ENCODE measurements at regions not wholly inside any gene's neighbourhood (a gene's known extent, or its start where the extent isn't known, plus 50 kb on each side); places are given as distances from the start of the nearest gene placed in this dataset.
A peak's percentile ranks its signal among the peaks of the same experiment; 100 is the strongest.

GRCh38 chr5:17343675-17344074 lies 126.2 kb downstream of the BASP1 start:
- H3K9me3 ChIP-seq, result no peaks in the 10 kb centered on the region
- no peak for TF ChIP-seq CTCF (IDR thresholded peaks at IDR 0.05)
- no peak for TF ChIP-seq POLR2A (IDR thresholded peaks at IDR 0.05)
- WGBS, 2 donors, result 9 to 17% methylated on average over 2 of the region's 2 CpGs
- no peak overlapping the region for H3K4me3 ChIP-seq
- no peaks in the 10 kb centered on the region for H3K36me3 ChIP-seq
- no peak for DNase-seq
- no peaks in the 10 kb centered on the region for H3K27me3 ChIP-seq
- no peaks in the 10 kb centered on the region for H3K4me1 ChIP-seq
- H3K27ac ChIP-seq, result no peak overlapping the region
- intact Hi-C loops (cut with DNase I), result no loop called here

- H3K27me3 ChIP-seq, result no peaks in the 10 kb centered on the region
- no peak for TF ChIP-seq POLR2A (IDR thresholded peaks at IDR 0.05)
- TF ChIP-seq CTCF (IDR thresholded peaks at IDR 0.05), result no peak
- intact Hi-C loops (cut with DNase I), result no loop called here
- H3K9me3 ChIP-seq, result no peaks in the 10 kb centered on the region
- WGBS, 2 donors, result 81 to 84% methylated on average over 2 of the region's 2 CpGs
- H3K36me3 ChIP-seq, result no peaks in the 10 kb centered on the region
- H3K27ac ChIP-seq, result no peak overlapping the region
- no peak for DNase-seq
- H3K4me3 ChIP-seq, result no peak overlapping the region
- no peaks in the 10 kb centered on the region for H3K4me1 ChIP-seq
Measured at GRCh38 chr5:17346811-17347210, 129.4 kb downstream of the BASP1 start.

GRCh38 chr5:17352223-17352622 lies 134.8 kb downstream of the BASP1 start:
- no peak for DNase-seq
- H3K36me3 ChIP-seq, result no peaks in the 10 kb centered on the region
- H3K9me3 ChIP-seq, result no peaks in the 10 kb centered on the region
- H3K4me3 ChIP-seq, result no peak overlapping the region
- intact Hi-C loops (cut with DNase I), result no loop called here
- 67 to 72% methylated on average over 3 of the region's 3 CpGs for WGBS, 2 donors
- H3K4me1 ChIP-seq, result no peaks in the 10 kb centered on the region
- no peaks in the 10 kb centered on the region for H3K27me3 ChIP-seq
- TF ChIP-seq CTCF (IDR thresholded peaks at IDR 0.05), result no peak
- no peak overlapping the region for H3K27ac ChIP-seq

- H3K9me3 ChIP-seq, result no peaks in the 10 kb centered on the region
- H3K36me3 ChIP-seq, result no peaks in the 10 kb centered on the region
- no peaks in the 10 kb centered on the region for H3K27me3 ChIP-seq
- peaks cover 0 to 2% (median 0%) of the 10 kb centered on the region in 3 donors for H3K4me1 ChIP-seq
- no peak overlapping the region for H3K27ac ChIP-seq
- H3K4me3 ChIP-seq, result no peak overlapping the region
- TF ChIP-seq POLR2A (IDR thresholded peaks at IDR 0.05) (no peak), CTCF (IDR thresholded peaks at IDR 0.05) (no peak)
- no peak for DNase-seq
- intact Hi-C loops (cut with DNase I), result no loop called here
- WGBS, 2 donors, result 94 to 97% methylated on average over 26 to 29 of the region's 32 CpGs
Measured at GRCh38 chr5:17354265-17354664, 136.8 kb downstream of the BASP1 start.

- H3K36me3 ChIP-seq, result no peaks in the 10 kb centered on the region
- no peaks in the 10 kb centered on the region for H3K9me3 ChIP-seq
- H3K27ac ChIP-seq, result peak overlapping the region in 2 of 4 donors; percentile 27 to 30
- WGBS, 2 donors, result 69 to 80% methylated on average over 3 of the region's 3 CpGs
- TF ChIP-seq CTCF (IDR thresholded peaks at IDR 0.05), result no peak
- TF ChIP-seq POLR2A (IDR thresholded peaks at IDR 0.05), result no peak
- no peak for DNase-seq
- intact Hi-C loops (cut with DNase I), result no loop called here
- no peaks in the 10 kb centered on the region for H3K27me3 ChIP-seq
- peaks cover 0 to 10% (median 0%) of the 10 kb centered on the region in 3 donors for H3K4me1 ChIP-seq
- H3K4me3 ChIP-seq, result no peak overlapping the region
Measured at GRCh38 chr5:17355586-17356346, 138.3 kb downstream of the BASP1 start.
